ENCODE measurements at regions not wholly inside any gene's neighbourhood (a gene's known extent, or its start where the extent isn't known, plus 50 kb on each side); places are given as distances from the start of the nearest gene placed in this dataset.
A peak's percentile ranks its signal among the peaks of the same experiment; 100 is the strongest.

- no peak overlapping the region for H3K27ac Mint-ChIP-seq
- H3K27me3 Mint-ChIP-seq = no peaks in the 10 kb centered on the region
- ATAC-seq (ENCODE audit: low read depth) (no peak), DNase-seq (ENCODE audit: low spot score in 2 of 2) (no peak)
- H3K9me3 Mint-ChIP-seq = no peaks in the 10 kb centered on the region
- peaks cover 19% of the 10 kb centered on the region for H3K4me1 Mint-ChIP-seq
- no peaks in the 10 kb centered on the region for H3K36me3 Mint-ChIP-seq
- H3K4me3 Mint-ChIP-seq = no peak overlapping the region
Measured at GRCh38 chr10:63699785-63700613, 178.8 kb downstream of the REEP3 start.

DNA sequence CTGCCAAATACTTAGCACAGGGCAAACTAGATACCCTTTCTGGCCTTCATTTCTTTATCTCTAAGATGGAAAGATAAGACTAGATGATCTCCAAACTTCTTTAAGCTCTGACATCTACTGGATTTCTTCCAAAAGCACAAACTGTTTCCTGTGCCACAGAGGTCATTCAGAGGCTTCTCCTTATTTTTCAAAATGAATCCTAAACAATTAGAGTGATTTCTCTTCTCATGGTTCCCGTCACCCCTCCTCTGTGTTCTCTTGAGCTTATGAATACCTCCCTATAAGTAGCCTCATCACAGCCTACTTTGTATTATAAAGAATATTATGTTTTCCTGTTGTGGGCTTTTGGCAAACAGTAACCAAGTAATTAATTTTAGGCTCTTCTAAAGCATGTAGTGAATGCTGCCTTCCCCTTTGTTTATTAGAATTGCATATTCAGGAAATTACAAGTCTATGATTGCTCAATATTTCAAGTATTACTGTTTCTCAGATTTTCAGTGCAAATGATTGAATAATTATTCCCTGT lies 179.5 kb downstream of the REEP3 start:
- DNase-seq (ENCODE audit: low spot score in 2 of 2) (no peak), ATAC-seq (ENCODE audit: low read depth) (no peak)
- H3K27me3 Mint-ChIP-seq = no peaks in the 10 kb centered on the region
- H3K9me3 Mint-ChIP-seq = no peaks in the 10 kb centered on the region
- no peak overlapping the region for H3K27ac Mint-ChIP-seq
- H3K4me1 Mint-ChIP-seq = peaks cover 19% of the 10 kb centered on the region
- no peaks in the 10 kb centered on the region for H3K36me3 Mint-ChIP-seq
- H3K4me3 Mint-ChIP-seq = no peak overlapping the region

DNA sequence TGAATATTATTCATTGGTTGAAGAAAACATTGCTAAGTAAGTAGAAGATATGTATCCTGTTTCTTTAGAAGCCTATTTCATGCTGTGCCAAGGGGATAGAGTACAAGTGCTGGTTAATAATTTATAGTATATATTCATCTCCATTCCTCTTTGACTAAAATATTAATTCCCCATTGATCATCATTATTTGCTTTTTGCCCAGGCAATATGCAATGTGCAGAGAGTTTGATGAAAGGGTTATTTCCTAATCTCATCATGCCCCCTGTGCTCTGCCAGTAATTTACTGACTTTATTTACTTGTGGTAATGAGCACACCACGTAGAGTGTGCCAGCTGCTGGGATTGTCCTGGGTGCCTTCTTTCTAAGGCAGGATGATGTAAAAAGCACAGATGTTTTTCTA lies 180.9 kb downstream of the REEP3 start:
- Mint-ChIP-seq H3K27me3 (no peaks in the 10 kb centered on the region), H3K9me3 (no peaks in the 10 kb centered on the region), H3K4me3 (no peak overlapping the region), H3K36me3 (no peaks in the 10 kb centered on the region), H3K4me1 (peaks cover 19% of the 10 kb centered on the region), H3K27ac (no peak overlapping the region)
- DNase-seq (ENCODE audit: low spot score in 2 of 2) (no peak), ATAC-seq (ENCODE audit: low read depth) (no peak)

- H3K27ac Mint-ChIP-seq = peak overlapping the region; percentile 5
- H3K4me3 Mint-ChIP-seq = no peak overlapping the region
- H3K27me3 Mint-ChIP-seq = no peaks in the 10 kb centered on the region
- ATAC-seq (ENCODE audit: low read depth) (peak; percentile 49), DNase-seq (ENCODE audit: low spot score in 2 of 2) (no peak)
- H3K4me1 Mint-ChIP-seq = peaks cover 18% of the 10 kb centered on the region
- no peaks in the 10 kb centered on the region for H3K36me3 Mint-ChIP-seq
- no peaks in the 10 kb centered on the region for H3K9me3 Mint-ChIP-seq
Measured at GRCh38 chr10:63703113-63703670, 182.0 kb downstream of the REEP3 start.

DNA sequence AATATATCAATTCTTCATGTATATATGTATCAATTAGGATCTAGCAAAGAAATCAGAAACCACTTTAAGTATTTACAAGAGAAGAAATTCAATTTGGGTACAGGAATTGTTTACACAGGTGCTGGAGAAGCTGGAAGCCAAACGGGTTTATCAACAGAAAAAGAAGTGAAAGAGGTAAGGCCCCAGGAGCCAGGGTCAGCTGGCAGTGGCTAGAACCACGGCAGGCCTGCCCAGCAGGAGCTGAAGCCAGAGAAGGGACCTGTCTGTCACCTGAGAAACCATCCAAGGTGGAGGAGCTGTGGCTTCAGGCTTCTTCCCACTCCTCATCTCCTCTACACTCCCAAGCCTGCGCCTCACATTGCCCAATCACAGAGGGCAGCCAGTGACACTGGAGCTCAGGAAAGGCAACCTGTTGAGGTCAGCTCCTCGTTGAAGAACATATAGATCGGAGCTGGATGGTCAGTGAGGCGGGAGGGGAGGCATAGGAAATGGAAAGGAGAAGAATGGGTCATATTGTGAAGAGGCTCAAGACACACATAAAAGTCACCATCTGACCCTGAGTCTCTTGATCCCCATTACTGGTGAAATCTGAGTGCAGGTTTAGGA lies 182.6 kb downstream of the REEP3 start:
- Mint-ChIP-seq H3K27ac (no peak overlapping the region), H3K9me3 (no peaks in the 10 kb centered on the region), H3K27me3 (no peaks in the 10 kb centered on the region), H3K36me3 (no peaks in the 10 kb centered on the region), H3K4me3 (no peak overlapping the region), H3K4me1 (peaks cover 12% of the 10 kb centered on the region)
- ATAC-seq (ENCODE audit: low read depth) (no peak), DNase-seq (ENCODE audit: low spot score in 2 of 2) (no peak)

DNA sequence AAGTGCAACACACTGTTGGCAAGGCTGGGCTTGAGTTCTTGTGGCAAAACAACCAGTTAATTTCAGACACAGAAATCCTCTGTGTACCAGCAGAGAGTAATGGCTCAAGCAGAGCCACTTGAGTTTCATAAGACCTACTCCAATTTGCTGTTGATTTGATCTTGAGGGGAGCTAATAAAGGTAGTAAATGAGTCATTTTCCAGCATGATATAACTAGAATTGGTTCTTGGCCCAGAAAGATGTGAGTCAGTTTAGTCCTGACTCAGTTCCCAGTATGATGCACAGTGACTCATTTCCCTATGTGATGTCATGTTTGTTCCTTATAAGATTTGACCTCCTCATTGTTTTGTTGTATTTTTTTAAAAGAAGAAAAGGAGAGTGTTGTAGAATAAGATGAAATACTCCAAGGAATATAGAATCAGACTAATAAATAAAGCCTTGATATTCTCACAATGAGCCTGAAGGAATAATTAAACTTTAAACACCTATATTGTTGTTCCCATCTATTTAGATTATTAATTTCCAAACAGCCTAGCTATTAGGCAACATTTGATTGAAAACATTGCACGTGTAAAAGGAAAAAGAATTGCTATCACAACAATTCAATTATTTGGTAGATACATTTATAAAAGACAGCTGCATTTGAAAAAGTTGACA lies 186.2 kb downstream of the REEP3 start:
- peaks cover 13% of the 10 kb centered on the region for H3K4me1 Mint-ChIP-seq
- no peak overlapping the region for H3K4me3 Mint-ChIP-seq
- no peak overlapping the region for H3K27ac Mint-ChIP-seq
- no peaks in the 10 kb centered on the region for H3K9me3 Mint-ChIP-seq
- no peaks in the 10 kb centered on the region for H3K27me3 Mint-ChIP-seq
- no peak for DNase-seq (ENCODE audit: low spot score in 2 of 2)
- no peaks in the 10 kb centered on the region for H3K36me3 Mint-ChIP-seq
- no peak for ATAC-seq (ENCODE audit: low read depth)

DNA sequence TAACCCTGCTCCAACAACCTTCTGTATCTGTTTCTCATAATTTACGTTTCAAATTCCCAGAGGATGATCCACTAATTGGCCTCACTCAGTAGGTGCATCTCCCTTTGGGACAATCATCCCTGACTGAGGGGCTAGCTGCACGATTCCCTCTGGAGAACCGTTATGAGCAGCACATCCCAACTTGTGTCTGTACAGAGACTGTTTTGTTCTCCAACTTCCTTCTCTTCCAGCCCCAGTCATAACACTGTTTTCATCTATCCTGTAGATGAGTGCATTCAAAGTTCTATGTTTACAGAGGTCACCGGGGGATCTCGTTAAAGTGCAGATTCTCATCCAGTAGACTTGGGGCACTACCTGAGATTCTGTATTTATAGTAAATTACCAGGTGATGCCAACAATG lies 187.2 kb downstream of the REEP3 start:
- H3K27ac Mint-ChIP-seq = no peak overlapping the region
- no peaks in the 10 kb centered on the region for H3K9me3 Mint-ChIP-seq
- no peak for DNase-seq (ENCODE audit: low spot score in 2 of 2)
- no peaks in the 10 kb centered on the region for H3K27me3 Mint-ChIP-seq
- ATAC-seq (ENCODE audit: low read depth) = no peak
- no peaks in the 10 kb centered on the region for H3K36me3 Mint-ChIP-seq
- no peak overlapping the region for H3K4me3 Mint-ChIP-seq
- H3K4me1 Mint-ChIP-seq = peaks cover 8% of the 10 kb centered on the region

GRCh38 chr10:63710703-63711102 lies 189.5 kb downstream of the REEP3 start:
- Mint-ChIP-seq H3K9me3 (no peaks in the 10 kb centered on the region), H3K4me3 (no peak overlapping the region), H3K27me3 (no peaks in the 10 kb centered on the region), H3K27ac (no peak overlapping the region), H3K4me1 (peaks cover 8% of the 10 kb centered on the region), H3K36me3 (no peaks in the 10 kb centered on the region)
- ATAC-seq (ENCODE audit: low read depth) (no peak), DNase-seq (ENCODE audit: low spot score in 2 of 2) (no peak)

GRCh38 chr10:63711361-63711760 lies 190.2 kb downstream of the REEP3 start:
- no peak overlapping the region for H3K27ac Mint-ChIP-seq
- DNase-seq (ENCODE audit: low spot score in 2 of 2) = no peak
- no peak for ATAC-seq (ENCODE audit: low read depth)
- H3K4me3 Mint-ChIP-seq = no peak overlapping the region
- H3K9me3 Mint-ChIP-seq = no peaks in the 10 kb centered on the region
- H3K4me1 Mint-ChIP-seq = peaks cover 8% of the 10 kb centered on the region
- no peaks in the 10 kb centered on the region for H3K36me3 Mint-ChIP-seq
- no peaks in the 10 kb centered on the region for H3K27me3 Mint-ChIP-seq

- Mint-ChIP-seq H3K27ac (no peak overlapping the region), H3K27me3 (no peaks in the 10 kb centered on the region), H3K4me1 (peaks cover 8% of the 10 kb centered on the region), H3K36me3 (no peaks in the 10 kb centered on the region), H3K9me3 (no peaks in the 10 kb centered on the region), H3K4me3 (no peak overlapping the region)
- no peak for DNase-seq (ENCODE audit: low spot score in 2 of 2)
- ATAC-seq (ENCODE audit: low read depth) = no peak
Measured at GRCh38 chr10:63711867-63712716, 190.9 kb downstream of the REEP3 start.

GRCh38 chr10:63712717-63713115 lies 191.5 kb downstream of the REEP3 start:
- H3K9me3 Mint-ChIP-seq = no peaks in the 10 kb centered on the region
- no peak overlapping the region for H3K4me3 Mint-ChIP-seq
- no peak overlapping the region for H3K27ac Mint-ChIP-seq
- no peak for ATAC-seq (ENCODE audit: low read depth)
- DNase-seq (ENCODE audit: low spot score in 2 of 2) = no peak
- no peaks in the 10 kb centered on the region for H3K36me3 Mint-ChIP-seq
- H3K4me1 Mint-ChIP-seq = peaks cover 8% of the 10 kb centered on the region
- no peaks in the 10 kb centered on the region for H3K27me3 Mint-ChIP-seq

DNA sequence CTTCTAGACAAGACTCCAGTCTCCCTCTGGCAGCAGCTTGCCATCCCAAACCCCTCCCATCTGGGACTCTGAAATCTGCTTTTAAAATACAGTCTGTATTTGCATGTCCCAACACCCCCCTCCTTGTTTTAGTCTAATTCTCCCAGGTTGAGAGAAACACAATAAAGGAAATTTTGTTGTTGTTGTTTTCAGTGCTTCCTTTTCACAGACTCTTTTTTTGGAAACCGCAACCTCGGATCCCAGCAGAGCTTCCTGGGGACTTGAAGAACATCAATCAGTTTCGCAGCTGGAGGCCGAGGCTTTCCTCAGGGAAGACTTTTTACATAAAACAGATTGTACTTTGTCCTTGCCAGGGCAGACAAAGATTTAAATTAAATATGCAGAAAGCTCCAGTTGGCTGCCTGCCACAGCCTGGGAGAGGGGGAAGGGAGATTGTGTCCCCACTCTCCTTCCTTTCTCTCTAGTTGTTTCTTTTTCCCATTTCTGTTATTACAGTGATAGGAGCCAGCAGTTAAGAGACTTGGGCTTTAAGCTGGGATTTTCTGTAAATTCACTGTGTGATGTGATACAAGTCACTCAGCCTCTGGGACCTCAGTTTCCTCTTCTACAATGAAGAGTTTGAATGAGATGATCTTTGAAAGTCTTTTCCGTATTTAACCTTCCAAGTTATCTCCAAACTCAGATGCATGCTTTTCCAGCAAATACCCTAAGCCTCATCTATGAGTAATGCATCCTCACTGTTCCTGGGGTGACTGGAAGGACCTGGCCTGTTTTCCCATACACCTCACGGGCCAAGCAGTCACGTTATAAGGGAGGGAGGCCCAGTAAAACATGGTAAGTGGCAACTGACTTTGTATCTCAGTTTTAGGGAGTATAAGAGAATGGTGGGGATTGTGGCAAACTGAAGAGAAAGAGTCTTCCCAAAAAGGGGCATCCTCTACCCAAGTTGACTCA lies 192.3 kb downstream of the REEP3 start:
- Mint-ChIP-seq H3K9me3 (no peaks in the 10 kb centered on the region), H3K36me3 (no peaks in the 10 kb centered on the region), H3K4me1 (peaks cover 8% of the 10 kb centered on the region), H3K27ac (no peak overlapping the region), H3K4me3 (no peak overlapping the region), H3K27me3 (no peaks in the 10 kb centered on the region)
- DNase-seq (ENCODE audit: low spot score in 2 of 2) (no peak), ATAC-seq (ENCODE audit: low read depth) (no peak)
